Stimulated activated CD8-positive, alpha-beta memory T cell treated with anti-CD3 and anti-CD28 coated beads, Interleukin-4, amount 100 ng/mL, for 4 hours (primary cell): ENCODE measurements at regions not wholly inside any gene's neighbourhood (a gene's known extent, or its start where the extent isn't known, plus 50 kb on each side); places are given as distances from the start of the nearest gene placed in this dataset.

ENCODE experiments used
- DNase-seq, 2 donors: peaks; one replicate each; pipeline ENCODE4 v3.0.0-alpha.2; 2020; ENCODE audit warnings: low read depth in 2 of 2, low spot score in 1 of 2

DNA sequence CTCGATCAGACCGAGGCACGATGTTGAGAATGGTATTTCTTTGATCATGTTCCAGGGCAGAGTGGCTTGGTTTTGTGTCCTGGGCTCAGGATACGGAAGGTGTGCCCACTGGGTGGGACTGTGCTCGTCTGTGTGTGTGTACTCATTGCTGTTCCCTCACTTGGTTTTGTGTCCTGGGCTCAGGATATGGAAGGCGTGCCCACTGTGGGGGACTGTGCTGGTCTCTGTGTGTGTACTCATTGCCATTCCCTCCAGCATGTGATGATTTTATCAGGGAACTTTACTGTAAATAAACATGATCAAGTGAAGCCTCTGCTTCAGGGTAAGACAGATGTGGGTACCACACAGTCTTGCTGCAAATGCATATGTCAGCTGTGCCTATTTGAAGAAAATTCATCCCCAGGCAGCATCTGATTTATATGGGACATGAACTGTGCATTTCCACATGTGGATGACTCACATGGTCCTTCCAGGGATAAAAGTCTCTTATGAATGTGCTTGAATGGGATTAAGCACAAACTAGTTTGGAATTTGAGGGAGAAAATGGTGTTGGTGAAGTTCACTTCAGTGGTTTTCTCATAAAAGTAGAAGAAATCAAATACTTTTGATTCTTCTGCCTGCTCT, 274.3 kb downstream of the QKI start:
- no peak for DNase-seq

DNA sequence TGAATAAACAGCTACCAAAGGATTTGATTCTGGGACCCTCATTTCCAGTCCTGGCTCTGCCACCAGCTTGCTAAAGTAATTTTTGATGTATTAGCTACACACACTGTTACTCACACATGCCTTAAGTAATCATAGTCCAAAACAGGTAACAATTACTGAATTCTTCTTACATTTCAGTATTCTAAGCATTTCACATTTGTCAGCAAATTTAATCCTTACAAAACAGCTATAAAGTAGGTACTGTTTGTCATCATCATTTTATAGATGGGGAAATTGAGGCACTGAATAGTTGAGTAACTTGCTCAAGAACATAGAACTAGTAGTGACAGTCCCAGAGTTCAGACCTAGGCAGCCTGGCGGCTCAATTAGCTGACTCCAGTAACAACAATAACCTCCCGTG, 272.6 kb downstream of the QKI start:
- DNase-seq = no peak

DNA sequence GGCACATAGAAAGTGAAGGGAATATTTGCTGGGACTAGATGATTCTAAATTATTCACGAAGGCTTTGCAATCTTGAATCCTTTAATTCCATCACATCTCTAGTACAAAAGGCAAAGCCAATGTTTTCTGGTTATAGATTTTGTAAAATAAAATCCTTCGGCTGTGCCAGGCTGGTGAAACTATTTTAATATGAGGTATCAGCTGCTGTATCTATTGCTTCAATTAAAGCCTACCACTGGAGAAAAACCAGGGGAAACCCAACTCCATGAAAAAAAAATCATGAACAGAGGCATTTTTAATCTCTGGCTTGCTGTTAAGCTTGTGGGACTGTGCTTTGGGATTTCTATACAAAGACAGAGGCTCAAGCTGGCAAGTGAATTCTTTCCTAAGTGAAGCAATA, 271.8 kb downstream of the QKI start:
- no peak for DNase-seq

DNA sequence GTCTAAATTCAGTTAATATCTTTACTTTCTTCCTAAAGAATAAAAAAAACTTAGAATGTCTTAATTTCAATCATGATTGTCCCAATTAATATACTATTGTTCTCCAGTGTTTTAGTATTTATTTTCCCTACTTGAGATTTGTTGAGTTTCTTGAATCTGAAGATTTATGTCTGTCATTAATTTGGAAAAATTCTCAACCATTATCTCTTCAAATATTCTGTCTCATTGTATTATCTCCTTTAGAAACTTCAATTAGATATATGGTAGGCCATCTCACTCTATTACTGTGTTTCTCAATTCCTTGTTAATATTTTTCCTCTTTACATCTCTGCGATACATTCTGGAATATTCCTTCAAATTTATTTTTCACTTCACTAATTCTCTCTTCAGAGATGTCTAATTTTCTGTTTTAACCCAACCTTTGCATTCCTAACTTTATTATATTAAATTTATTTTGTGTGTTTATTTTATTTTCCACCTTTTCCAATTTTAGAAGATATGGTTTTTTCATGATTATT, 268.6 kb downstream of the QKI start:
- no peak for DNase-seq

DNA sequence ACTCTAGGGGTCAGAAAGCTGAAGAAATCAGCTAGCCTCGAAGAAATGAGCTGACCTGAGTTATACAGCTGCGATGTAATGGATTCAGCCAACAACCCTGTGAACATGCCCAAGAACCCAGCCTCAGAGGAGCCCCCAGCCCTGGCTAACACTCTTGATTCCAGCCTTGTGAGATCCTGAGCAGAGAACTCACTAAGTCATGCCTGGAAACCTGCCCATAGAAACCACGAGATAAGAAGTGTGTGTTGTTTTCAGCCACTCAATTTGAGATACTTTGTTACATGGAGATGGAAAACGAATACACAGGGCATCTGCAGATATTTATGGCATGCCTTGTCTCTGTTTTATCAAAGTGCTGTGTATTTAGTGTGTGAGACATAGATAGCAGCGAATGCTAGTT, 265.2 kb downstream of the QKI start:
- no peak for DNase-seq

DNA sequence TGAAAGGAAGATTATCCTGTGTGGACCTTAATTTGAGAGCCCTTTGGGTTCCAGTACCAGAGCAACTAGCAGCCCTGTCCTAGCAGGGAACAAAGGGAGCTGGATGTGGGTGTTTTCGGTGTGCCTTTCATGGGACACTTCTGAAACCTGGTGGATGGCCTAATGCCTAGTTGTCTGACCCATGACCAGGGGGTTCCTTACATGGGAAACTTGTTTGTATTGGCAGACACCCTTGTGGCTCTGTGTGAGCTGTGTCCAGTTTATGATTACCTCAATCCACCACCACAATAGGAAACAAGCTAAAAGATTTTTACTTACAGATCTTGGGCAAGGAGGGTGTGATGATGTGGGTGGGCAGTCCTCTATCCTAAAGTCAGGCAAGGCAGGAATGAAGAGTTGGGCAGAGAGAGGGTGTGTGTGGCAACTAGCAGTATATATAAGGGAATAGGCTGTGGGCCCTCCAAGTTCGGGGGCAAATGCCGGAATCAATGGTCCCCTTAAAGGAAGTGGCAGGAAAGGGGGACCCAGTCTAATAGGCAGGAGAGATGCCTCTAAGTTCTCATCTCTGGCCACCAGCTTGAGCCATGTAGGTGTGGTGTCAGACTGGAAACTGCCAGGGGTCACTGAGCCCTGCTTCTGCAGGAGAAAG, 264.6 kb downstream of the QKI start:
- no peak for DNase-seq

DNA sequence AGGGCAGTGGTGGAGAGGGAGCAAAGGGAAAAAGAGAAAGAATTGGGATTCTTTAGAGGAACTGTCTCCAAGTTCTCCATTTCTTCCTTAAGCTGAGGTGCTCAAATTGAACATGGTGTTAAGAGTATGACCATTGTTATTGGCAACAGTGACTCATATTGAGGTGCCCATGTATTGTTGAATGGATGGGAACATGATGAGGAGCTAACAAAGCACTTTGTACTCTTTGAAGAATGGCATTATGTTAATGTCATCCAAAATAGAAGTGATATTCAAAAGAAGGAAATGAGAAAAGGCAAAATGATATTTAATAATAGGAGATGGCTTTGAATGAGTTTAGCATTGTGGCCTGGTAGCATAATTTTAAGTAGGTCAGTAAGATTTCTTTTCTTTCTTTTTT, 261.1 kb downstream of the QKI start:
- DNase-seq = no peak

DNA sequence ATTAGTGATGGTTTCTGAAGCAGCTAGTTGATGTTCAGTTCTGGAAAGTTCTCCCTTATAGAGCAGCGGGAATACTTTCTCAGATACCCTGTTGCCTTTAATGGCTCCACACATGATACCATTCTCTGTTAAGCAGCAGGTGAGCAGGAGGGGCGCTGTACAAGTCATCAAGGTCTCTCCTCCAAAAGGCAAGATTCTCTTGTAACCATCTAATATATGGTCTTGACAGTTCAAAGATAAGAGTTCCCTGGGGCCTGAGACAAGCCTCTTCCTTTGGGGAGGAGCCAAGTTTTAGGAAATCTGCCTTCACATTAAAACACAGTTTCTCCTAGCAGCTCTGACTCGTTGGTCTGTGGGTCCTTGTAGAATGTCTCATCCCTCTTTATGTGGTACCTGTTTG, 258.2 kb downstream of the QKI start:
- DNase-seq = no peak

DNA sequence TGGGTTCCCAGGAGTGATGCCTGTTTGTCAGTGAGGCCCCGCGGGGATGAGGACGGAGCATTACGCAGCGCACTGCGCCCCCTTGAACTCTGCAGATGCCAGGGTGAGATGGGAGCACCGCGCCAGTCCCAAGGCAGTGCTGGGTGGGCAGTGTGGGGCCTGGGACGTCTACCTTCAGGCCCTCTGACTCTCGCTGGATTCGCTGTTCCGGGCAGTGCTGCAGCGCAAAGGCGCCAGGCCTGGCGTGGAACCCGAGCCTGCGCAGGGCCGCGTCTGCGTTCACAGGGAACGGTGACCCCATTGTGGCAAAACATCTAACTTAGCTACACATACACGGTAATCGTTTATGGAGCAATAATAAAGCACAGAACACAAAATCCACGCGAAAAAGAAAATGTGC, 257.3 kb downstream of the QKI start:
- no peak for DNase-seq

DNA sequence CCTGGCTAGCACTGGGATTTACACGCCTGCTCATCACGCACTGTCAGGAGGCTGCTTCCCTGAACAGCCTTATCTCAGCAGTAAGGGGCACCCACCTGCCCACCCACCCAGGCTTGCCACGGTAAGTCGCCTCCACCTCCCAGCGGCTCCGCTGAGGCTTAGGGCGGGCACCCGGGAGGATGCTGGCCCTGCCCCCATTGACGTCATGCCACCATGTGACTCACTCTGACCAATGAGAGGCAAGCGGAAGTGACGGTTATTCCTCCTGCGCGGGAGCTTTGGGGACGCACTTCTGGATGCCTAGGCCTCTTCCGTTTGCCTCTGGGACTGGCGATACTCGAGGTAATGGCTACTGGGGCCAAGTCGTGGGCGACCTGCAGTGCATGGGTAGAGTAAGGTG, 256.8 kb downstream of the QKI start:
- no peak for DNase-seq

DNA sequence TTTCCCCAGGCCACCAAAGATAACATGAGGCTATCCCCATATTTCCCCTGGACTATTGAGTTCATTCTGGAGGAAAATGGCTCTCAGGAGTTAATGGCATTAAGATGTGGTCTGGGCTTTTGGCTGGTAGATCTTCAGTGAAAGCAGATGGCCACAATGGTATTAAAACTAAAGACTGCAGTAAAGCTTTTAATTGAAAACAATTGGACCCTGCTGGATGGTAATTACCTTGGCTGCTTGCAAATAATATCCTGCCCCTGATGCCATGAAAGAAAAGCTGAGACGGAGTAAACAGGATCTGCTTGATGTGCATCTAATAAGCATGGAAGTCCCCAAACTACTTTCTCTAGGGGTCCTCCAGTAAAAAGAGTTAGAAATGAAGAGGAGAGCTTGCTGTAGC, 255.8 kb downstream of the QKI start:
- DNase-seq = no peak

DNA sequence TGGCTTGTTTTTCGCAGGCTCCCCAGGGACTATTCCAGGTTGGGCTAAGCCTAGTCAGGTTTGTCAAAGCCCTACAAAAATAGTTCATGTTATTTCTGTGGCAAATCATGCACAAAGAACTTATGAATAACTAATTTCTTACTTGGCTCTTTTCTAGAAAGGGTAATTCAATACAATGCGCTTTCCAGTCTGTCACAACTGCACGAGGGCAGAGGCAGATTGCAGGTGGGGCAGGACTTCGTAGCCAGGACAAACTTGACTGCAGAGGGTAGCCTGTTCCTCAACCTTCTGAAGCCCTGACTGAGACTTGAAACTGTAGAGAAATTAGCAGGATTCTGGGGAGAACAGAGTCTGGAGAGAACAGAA, 253.5 kb downstream of the QKI start:
- DNase-seq = no peak

DNA sequence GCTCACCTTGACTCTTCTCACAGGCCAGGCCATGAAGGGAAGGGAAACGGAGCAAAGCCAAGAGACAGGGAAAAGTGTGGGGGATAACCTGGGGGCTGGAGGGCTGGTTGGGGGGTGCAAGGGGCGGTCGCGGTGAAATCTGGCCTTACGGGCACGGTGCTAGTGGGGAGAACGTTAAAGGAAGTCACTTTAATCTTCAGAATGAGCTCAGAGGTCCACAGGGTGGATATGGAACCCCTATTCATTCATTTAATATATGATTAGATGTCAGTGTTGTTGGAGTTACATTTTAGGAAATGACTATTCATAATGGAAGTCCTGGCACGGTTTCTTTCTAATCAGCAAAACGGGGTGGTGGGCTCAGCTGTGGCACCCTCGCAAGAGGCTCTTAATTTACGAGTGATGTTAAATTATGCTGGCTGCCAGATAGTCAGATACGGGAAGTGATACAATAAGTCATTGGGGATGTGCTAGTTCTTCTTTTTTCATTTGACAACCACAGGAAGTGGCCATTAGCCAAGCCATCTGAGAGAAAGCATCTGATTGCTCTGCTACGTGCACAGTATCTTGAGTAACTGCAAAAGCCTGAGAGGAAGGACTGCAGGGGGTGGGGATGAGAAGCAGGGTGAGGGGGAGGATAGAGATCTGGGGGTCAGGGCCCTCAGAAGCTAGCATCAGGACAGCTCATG, 253.0 kb downstream of the QKI start:
- no peak for DNase-seq

DNA sequence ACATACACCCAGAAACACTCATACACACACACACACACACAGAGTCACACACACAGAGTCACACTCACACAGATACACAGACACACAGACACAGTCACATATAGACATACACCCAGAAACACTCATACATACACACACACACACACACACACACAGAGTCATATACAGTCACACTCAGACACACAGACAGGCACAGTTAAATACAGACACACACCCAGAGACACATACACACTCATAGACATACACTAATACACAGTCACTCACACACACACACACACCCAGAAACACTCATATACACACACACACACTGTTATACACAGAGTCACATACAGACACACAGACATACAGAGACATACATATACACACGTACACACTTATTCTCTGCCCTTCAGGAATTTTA, 250.9 kb downstream of the QKI start:
- no peak for DNase-seq

DNA sequence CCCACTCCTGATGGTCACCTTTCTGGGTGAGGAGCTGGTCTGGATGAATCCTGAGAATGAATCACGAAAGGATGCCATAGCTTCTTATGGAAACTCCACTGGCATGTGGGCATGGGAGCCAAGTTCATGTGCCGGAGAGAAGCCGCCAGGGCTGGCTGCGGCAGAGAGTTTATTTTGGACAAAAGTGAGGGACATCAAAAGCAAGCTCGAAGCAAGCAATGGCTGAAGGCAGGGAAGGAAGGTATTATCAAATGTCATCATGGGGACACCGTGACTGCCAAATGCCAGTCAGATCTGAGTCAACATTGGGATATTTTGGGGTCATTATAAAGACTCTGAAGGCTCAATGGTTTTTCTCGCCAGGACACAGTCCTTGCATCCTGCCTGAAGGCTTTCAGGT, 249.1 kb downstream of the QKI start:
- DNase-seq = no peak

DNA sequence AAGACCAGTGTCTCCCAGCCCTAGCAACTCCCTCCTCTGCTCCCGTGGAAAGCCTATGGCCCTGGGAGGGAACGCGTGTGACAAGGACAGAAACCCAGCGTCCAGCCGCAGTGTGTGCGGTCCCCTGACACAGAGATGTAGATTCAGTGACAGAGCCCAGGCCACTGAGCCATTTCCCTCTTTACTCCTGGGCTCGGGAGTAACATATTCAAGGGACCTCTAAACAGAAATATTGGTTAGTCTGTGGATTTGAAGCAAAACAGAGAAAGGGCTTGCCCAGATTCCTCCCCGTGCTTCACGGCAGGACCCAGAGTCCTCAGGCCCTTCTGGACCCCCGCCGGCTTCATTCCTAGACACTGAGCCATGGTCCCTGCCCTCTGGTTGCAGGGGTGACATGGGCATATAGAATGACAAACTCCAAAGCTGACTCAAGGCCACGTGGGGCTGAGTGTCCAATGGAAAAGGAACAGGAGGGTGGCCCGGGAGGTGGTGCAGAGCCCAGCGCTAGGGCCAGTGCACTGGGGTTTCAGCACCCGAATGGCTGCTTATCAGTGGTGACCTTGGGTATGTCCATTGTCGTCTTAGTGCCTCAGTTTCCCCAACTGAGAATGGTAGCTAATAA, 248.2 kb downstream of the QKI start:
- no peak for DNase-seq

DNA sequence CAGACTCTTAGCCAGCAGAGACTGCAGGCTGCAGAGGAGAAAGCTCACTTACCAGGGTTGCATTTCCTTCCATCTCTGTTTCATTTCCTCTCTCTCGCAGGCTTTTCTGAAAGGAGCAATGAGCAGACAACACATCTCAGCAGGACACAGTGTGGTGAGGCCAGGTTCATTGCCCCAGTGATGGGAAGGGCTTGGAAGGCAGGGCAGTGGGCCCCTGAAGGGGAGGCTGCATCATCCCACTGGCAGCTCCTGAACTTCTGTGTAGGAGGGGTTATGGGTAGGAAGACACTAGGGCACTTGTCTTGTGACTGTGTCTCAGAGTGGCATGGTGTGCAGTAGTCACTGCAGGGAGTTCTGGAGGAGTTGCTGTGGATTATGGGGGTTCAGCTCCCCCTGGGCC, 246.8 kb downstream of the QKI start:
- no peak for DNase-seq

DNA sequence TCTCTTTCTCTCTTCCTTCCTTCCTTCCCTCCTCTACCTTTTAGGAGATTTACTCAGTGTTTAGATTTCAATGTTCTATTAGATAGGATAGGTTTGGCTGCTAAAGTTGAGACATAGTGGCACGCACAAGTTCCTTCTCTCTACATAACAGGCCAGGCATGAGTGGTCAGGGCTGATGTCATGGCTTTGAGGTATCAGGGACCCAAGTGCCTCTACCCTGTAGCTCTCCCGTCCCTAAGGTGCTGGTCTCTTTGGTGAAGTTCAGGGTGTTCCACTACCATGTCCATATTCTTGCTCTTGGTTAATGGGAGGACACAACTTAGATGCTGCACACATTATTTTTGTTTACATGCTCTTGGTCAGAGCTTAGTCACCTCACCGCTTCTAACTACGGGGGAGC, 245.3 kb downstream of the QKI start:
- DNase-seq = no peak

DNA sequence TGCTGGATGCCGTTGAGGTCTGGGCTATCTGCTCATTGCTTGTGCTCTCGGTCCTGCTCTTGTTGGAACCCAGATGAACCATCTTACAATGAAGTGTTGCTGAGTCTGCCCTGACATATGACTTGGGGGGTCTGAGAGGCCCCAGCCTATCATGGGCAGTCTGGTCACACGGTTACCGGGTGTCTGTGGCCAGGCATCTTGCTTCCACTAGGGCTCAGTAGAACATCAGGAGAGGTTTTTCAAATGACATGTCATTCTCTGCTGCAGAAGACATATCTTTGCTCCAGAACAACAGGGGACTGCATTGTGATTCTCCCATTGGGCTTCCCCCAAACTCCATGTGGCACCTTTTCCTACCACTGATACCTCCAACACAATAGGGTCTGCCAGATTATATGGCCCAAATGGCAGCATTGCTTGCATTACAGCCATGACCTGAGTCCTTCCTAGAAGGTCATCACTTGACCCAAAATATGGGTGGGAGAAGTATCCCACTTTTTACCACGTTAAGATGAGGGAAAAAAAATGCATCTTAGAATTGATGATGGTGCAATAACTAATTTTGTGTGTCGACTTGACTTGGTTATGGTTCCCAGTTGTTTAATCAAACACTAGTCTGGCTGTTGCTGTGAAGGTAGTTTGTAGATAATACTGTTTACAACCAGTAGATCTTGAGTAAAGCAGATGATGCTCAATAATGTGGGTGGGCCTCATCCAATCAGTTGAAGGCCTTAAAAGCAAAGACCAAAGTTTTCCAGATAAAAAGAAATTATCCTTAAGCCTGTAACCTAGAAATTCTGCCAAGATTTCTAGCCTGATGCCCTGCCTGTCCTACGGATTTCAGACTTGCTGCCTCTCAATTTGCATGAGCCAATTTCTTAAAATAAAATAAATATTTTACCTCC, 241.0 kb downstream of the QKI start:
- DNase-seq = no peak

DNA sequence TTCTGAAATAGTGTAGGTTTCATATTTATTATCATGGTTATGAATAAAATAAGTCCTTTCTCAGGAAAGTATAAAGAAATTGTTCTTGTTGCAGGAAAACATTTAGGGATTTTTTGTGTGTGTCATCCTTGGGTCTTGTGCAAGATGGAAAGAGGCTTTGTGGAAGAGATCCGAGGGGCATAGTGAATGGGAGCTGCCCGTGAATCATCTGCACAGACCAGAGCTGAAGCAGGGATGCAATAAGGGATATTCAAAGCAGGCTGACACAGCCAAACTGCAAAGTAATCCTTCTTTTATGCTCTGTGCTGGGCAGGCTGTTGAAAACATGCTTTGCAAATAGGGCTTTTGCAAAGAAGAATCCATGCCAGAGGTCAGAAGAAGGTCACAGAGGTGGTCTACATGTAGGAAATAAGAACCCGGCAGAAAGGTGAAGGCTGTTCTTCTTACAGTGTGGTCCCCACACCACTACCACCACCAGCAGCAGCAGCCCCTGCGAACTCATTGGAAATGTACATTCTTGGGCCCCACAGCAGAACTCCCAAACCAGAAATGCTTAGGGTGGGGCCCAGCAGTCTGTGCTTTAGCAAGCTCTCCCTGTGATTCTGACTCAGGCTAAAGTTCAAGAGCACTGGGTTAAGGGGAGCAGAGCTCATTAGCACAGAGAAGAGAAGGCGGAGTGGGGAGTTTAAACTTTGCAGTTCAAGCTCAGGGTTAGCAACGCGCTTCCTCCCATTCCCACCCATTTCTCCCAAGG, 237.6 kb downstream of the QKI start:
- DNase-seq = no peak

DNA sequence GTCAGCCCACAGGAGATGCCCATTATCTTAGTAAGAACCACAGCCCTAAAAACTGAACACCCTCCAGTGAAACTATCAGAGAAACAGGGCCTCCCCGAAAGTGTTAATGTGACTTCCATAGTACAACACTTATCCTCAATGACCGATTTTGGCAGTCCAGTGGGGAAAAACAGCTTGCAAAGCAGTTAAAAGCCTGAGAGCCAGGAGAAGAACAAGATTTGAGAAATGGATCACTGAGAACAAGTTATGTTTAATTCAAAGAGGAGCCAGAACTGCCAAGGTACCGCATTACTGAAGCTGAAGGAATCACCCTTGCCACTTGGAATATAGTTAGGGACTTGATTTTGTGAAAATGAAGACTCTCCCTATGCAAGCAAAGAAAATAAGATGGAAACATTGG, 236.9 kb downstream of the QKI start:
- DNase-seq = no peak
